AG04450 (cell line): ENCODE measurements at regions not wholly inside any gene's neighbourhood (a gene's known extent, or its start where the extent isn't known, plus 50 kb on each side); places are given as distances from the start of the nearest gene placed in this dataset.

ENCODE experiments used
- CTCF ChIA-PET: fragments of 300-600, 350-600 bp; formaldehyde crosslinking; extraction: SDS; loops from one replicate; lab custom pipeline; 2022; ENCODE audit warnings: antibody characterized with exemption, inconsistent platforms; lab: Charles Lee
- POLR2A ChIA-PET: fragments of 350-600 bp; formaldehyde crosslinking; extraction: SDS; loops from one replicate; lab custom pipeline; 2021; ENCODE audit warnings: antibody characterized with exemption, inconsistent platforms; lab: Yijun Ruan, JAX
- DNase-seq: peaks from one replicate; pipeline ENCODE4 v3.0.0-alpha.2; 2011; ENCODE audit warnings: low read depth, low spot score
- H3K27ac ChIP-seq: one replicate; pipeline ENCODE4 v1.5.1; 2012; ENCODE audit warnings: low read depth, low read length, control low read depth
- H3K27me3 ChIP-seq: one replicate; pipeline ENCODE4 v1.6.0; 2012; ENCODE audit warnings: low read length; ENCODE audit not compliant: control insufficient read depth, insufficient read depth
- H3K4me3 ChIP-seq: 2 replicates; pipeline ENCODE4 v1.5.1; 2011; ENCODE audit warnings: mild to moderate bottlenecking, low read depth, low read length, control low read depth
- H3K9me3 ChIP-seq: 2 replicates; pipeline ENCODE4 v1.5.1; 2012; ENCODE audit warnings: low read length; ENCODE audit not compliant: control insufficient read depth, insufficient read depth
- TF ChIP-seq, protein P1 (sequence below): IDR thresholded peaks from 2 replicates; pipeline ENCODE4 v1.5.1; 2011; ENCODE audit warnings: low read depth, low read length, control low read depth, inconsistent platforms

DNA sequence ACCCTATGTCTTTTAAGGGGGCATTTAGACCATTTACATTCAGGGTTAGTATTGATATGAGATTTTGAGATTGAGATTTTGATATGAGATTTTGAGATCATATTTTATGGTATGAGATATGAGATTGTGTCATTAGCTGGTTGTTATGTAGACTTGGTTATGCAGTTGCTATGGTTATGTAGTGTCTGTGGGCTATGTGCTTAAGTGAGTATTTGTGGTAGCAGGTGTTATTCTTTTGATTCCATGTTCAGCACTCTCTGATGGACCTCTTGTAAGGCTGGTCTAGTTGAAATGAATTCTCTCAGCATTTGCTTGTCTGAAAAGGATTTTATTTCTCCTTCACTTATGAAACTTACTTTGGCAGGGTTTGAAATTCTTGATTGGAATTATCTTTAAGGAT lies 225.4 kb downstream of the SATB1 start:
- DNase-seq, result no peak
- H3K9me3 ChIP-seq, result no peaks in the 10 kb centered on the region
- POLR2A ChIA-PET, result no interaction called here
- no peak overlapping the region for H3K27ac ChIP-seq
- H3K4me3 ChIP-seq, result no peak overlapping the region
- TF ChIP-seq, protein P1, sequence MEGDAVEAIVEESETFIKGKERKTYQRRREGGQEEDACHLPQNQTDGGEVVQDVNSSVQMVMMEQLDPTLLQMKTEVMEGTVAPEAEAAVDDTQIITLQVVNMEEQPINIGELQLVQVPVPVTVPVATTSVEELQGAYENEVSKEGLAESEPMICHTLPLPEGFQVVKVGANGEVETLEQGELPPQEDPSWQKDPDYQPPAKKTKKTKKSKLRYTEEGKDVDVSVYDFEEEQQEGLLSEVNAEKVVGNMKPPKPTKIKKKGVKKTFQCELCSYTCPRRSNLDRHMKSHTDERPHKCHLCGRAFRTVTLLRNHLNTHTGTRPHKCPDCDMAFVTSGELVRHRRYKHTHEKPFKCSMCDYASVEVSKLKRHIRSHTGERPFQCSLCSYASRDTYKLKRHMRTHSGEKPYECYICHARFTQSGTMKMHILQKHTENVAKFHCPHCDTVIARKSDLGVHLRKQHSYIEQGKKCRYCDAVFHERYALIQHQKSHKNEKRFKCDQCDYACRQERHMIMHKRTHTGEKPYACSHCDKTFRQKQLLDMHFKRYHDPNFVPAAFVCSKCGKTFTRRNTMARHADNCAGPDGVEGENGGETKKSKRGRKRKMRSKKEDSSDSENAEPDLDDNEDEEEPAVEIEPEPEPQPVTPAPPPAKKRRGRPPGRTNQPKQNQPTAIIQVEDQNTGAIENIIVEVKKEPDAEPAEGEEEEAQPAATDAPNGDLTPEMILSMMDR, result no peak
- CTCF ChIA-PET, result no interaction called here
- no peaks in the 10 kb centered on the region for H3K27me3 ChIP-seq

DNA sequence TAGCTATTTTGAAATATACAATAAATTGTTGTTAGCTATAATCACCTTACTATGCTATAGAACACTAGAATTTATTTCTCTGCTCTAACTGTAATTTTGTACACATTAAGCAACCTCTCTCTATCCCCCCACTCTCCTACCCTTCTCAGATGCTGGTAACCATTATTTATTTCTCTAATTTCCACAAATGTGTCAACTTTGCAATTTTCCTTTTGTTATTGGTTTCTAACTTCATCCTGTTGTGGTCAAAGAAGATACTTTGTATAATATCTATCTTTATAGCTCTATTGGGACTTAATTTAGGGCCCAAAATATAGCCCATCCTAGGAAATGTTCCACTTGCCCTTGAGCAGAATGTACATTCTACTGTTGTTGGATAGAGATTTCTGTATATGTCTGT lies 229.3 kb downstream of the SATB1 start:
- no peak overlapping the region for H3K27ac ChIP-seq
- POLR2A ChIA-PET, result no interaction called here
- H3K27me3 ChIP-seq, result no peaks in the 10 kb centered on the region
- CTCF ChIA-PET, result no interaction called here
- TF ChIP-seq, protein P1, result no peak
- DNase-seq, result no peak
- H3K9me3 ChIP-seq, result no peaks in the 10 kb centered on the region
- no peak overlapping the region for H3K4me3 ChIP-seq

DNA sequence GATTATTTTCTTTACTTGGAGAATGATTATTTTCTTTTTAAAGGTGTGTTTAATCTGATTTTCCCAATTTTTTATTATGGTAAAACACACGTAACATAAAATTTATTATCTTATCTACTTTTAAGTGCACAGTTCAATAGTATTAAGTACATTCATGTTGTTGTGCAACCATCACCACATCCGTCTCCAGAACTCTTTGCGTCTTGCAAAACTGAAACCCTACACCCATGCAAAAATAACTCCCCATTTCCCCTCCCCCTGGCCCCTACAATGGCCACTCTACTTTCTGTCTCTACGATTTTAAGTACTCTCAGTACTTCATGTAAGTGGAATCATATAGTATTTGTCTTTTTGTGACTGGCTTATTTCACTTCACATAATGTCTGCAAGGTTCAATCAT lies 230.7 kb downstream of the SATB1 start:
- Histone ChIP-seq H3K9me3 (no peaks in the 10 kb centered on the region), H3K27ac (no peak overlapping the region), H3K4me3 (no peak overlapping the region), H3K27me3 (no peaks in the 10 kb centered on the region)
- ChIA-PET CTCF (no interaction called here), POLR2A (no interaction called here)
- no peak for DNase-seq
- TF ChIP-seq, protein P1, result no peak

DNA sequence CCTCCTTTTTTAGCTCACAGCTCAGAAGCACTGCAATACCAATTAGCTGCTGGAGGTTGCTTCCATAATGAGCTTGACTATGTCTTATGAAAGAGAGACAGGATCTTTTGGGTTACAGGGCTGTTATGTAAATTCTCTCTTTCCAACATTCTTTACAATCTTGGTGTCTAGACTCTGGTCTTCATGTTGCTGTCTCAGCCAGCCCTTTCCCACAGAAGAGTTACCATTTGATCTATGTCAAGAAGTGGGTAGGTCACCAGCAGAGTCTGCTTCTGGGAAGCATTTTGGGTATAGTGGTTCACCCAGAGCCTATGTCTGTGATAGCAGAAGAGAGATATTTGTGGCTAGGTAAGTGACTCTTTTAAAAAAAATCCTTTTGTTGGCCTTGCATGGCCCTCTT lies 234.5 kb downstream of the SATB1 start:
- no peaks in the 10 kb centered on the region for H3K9me3 ChIP-seq
- no peak overlapping the region for H3K4me3 ChIP-seq
- H3K27ac ChIP-seq, result no peak overlapping the region
- no peak for DNase-seq
- TF ChIP-seq, protein P1, result no peak
- ChIA-PET CTCF (no interaction called here), POLR2A (no interaction called here)
- H3K27me3 ChIP-seq, result no peaks in the 10 kb centered on the region

DNA sequence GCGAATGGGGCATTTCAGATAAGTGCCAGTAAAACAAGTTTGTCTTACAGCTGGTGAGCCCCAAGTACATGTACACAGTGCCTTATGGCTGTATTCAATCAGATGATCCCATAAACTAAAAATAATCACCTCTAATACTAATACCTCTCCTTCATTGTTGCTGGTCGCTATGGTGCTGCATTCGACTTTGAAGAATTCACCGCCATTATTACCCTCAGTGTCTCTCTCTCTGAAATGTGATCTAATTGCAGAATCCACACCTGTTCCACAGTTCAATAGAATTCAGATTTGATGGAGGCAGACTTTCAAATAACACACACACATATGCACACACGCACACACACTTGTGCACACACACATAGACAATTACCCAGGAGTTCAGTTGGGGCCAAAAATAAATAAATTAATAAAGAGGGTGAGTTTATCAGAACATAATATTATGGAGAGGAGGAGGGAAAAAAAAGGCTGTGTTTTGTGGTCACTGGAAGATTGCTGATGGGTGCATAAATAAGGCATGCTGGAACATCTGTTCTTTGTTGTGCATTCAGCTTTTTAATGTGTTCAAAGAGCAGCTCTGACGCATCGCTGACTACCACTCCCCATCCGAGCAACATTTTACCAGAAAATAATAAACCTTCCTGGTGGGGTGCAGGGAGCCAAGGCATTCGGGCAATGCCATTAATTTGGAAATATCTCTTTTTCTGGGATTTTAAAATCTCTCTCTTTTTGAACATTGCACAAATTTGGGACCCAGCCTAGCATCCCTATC lies 235.7 kb downstream of the SATB1 start:
- Histone ChIP-seq H3K27me3 (no peaks in the 10 kb centered on the region), H3K9me3 (no peaks in the 10 kb centered on the region), H3K4me3 (no peak overlapping the region), H3K27ac (no peak overlapping the region)
- ChIA-PET CTCF (no interaction called here), POLR2A (interaction anchor here (0.6 kb wide), 1 partner anchor 153 kb away, joined by 3 read pairs; no protein-coding TSS in a partner anchor)
- TF ChIP-seq, protein P1, result no peak
- DNase-seq, result no peak
